Liver (tissue), 8 donors: ENCODE measurements at regions not wholly inside any gene's neighbourhood (a gene's known extent, or its start where the extent isn't known, plus 50 kb on each side); places are given as distances from the start of the nearest gene placed in this dataset.

Experiments
- DNase-seq: peaks from one replicate; pipeline ENCODE4 v3.0.0-alpha.2; 2017; ENCODE audit warnings: low spot score
- H3K27ac ChIP-seq, 2 donors: one replicate each; pipeline ENCODE4 v1.7.0; 2013; ENCODE audit warnings: inconsistent platforms in 2 of 2, low read length in 2 of 2, control low read depth in 1 of 2, low read depth in 1 of 2, mild to moderate bottlenecking in 1 of 2
- H3K27me3 ChIP-seq, 4 donors: one replicate each; pipeline versions ENCODE4 v1.6.1 to v1.7.0; 2013; ENCODE audit warnings: low read length in 3 of 4, inconsistent platforms in 1 of 4, mild to moderate bottlenecking in 1 of 4, moderate library complexity in 1 of 4; ENCODE audit not compliant: control insufficient read depth in 4 of 4, insufficient read depth in 4 of 4
- H3K36me3 ChIP-seq, 4 donors: one replicate each; pipeline versions ENCODE4 v1.6.1 to v1.7.0; 2013; ENCODE audit warnings: low read length in 3 of 4, mild to moderate bottlenecking in 3 of 4, low read depth in 1 of 4, moderate library complexity in 1 of 4; ENCODE audit not compliant: control insufficient read depth in 4 of 4, insufficient read depth in 3 of 4
- H3K4me1 ChIP-seq, 4 donors: one replicate each; pipeline versions ENCODE4 v1.6.1 to v1.7.0; 2013; ENCODE audit warnings: low read length in 3 of 4, mild to moderate bottlenecking in 3 of 4, moderate library complexity in 1 of 4; ENCODE audit not compliant: control insufficient read depth in 4 of 4, insufficient read depth in 4 of 4
- H3K4me3 ChIP-seq, 3 donors: one replicate each; pipeline versions ENCODE4 v1.6.1 to v1.7.0; 2013; ENCODE audit warnings: low read length in 3 of 3, control low read depth in 1 of 3, low read depth in 1 of 3, mild to moderate bottlenecking in 1 of 3
- H3K9ac ChIP-seq, 2 donors: one replicate each; pipeline ENCODE4 v1.7.0; 2013; ENCODE audit warnings: low read length in 2 of 2, mild to moderate bottlenecking in 2 of 2, moderate library complexity in 2 of 2, control low read depth in 1 of 2, low read depth in 1 of 2
- H3K9me3 ChIP-seq, 4 donors: one replicate each; pipeline versions ENCODE4 v1.6.1 to v1.7.0; 2013; ENCODE audit warnings: low read length in 3 of 4; ENCODE audit not compliant: control insufficient read depth in 4 of 4
- EGR1 ChIP-seq, 2 donors: IDR thresholded peaks; 2 replicates each; pipeline ENCODE4 v1.6.1; 2016 to 2018; ENCODE audit warnings: antibody characterized with exemption in 2 of 2, low read depth in 2 of 2
- FOXA1 ChIP-seq: IDR thresholded peaks from 2 replicates; pipeline ENCODE4 v1.6.1; 2016; ENCODE audit warnings: antibody characterized with exemption
- FOXA2 ChIP-seq: IDR thresholded peaks from 2 replicates; pipeline ENCODE4 v1.6.1; 2016; ENCODE audit warnings: antibody characterized with exemption
- GABPA ChIP-seq, 2 donors: IDR thresholded peaks in 1 of 2; conservative IDR thresholded peaks in 1 of 2; 2 replicates each; pipeline ENCODE4 v1.6.1; 2016; ENCODE audit warnings: antibody characterized with exemption in 2 of 2, mild to moderate bottlenecking in 1 of 2, moderate library complexity in 1 of 2
- HNF4G ChIP-seq: IDR thresholded peaks from 2 replicates; pipeline ENCODE4 v1.6.1; 2016; ENCODE audit warnings: antibody characterized with exemption
- JUND ChIP-seq, 2 donors: IDR thresholded peaks; 2 replicates each; pipeline ENCODE4 v1.6.1; 2016; ENCODE audit warnings: antibody characterized with exemption in 2 of 2
- RAD21 ChIP-seq, 2 donors: IDR thresholded peaks; 2 replicates each; pipeline ENCODE4 v1.6.1; 2016; ENCODE audit warnings: antibody characterized with exemption in 2 of 2, mild to moderate bottlenecking in 2 of 2
- RXRA ChIP-seq, 2 donors: IDR thresholded peaks; 2 replicates each; pipeline ENCODE4 v1.6.1; 2017 to 2018; ENCODE audit warnings: antibody characterized with exemption in 2 of 2, mild to moderate bottlenecking in 1 of 2
- SP1 ChIP-seq: IDR thresholded peaks from 2 replicates; pipeline ENCODE4 v1.6.1; 2018; ENCODE audit warnings: antibody characterized with exemption, mild to moderate bottlenecking
- TAF1 ChIP-seq: conservative IDR thresholded peaks from 2 replicates; pipeline ENCODE4 v1.6.1; 2016; ENCODE audit warnings: antibody characterized with exemption, mild to moderate bottlenecking
- YY1 ChIP-seq: IDR thresholded peaks from 2 replicates; pipeline ENCODE4 v1.6.1; 2016; ENCODE audit warnings: antibody characterized with exemption, mild to moderate bottlenecking
- WGBS: extraction: QIAGEN DNeasy Blood & Tissue Kit; methylation state at CpG from one replicate; pipeline ENCODE4 v1.1.7; 2013; 5-methylcytosine and 5-hydroxymethylcytosine counted together
- TF ChIP-seq, protein P1 (sequence below): IDR thresholded peaks from 2 replicates; pipeline ENCODE4 v1.6.1; 2016; ENCODE audit warnings: antibody characterized with exemption
- TF ChIP-seq, protein P2 (sequence below): IDR thresholded peaks from 2 replicates; pipeline ENCODE4 v1.6.1; 2016; ENCODE audit warnings: antibody characterized with exemption, mild to moderate bottlenecking
- TF ChIP-seq, protein P3 (sequence below): fragments of 150-350 bp; IDR thresholded peaks from 2 replicates; pipeline ENCODE4 v1.5.1; 2017; ENCODE audit warnings: improper control_type of control experiment, low read depth, low read length; ENCODE audit not compliant: missing input control
- TF ChIP-seq, protein P4 (sequence below): IDR thresholded peaks from 2 replicates; pipeline ENCODE4 v1.6.1; 2016; ENCODE audit warnings: antibody characterized with exemption
- donor health status: healthy.
- donor health status: healthy.
- donor health status: healthy.
- donor health status: healthy.
- donor health status: healthy.

DNA sequence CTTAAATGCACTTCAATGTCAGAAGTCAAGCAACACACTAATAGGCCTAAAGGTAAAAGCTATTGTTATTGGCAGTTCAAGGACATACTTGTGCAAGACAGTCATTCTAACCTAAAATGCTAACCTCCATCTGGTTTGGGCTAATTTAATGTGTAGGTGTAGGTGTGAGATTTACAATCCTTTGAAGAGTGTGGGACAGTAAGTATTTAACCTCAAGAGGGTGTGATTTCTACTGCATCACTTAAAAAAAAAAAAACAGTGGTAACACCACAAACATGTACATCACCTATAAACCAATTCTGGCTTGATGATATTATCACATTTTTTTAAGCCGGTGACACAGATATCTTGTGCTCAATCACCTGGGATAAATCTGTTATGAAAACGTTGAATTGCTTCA is 127.5 kb upstream of the MEF2C start:
- no peak overlapping the region for H3K4me3 ChIP-seq
- no peak for DNase-seq
- TF ChIP-seq, protein P1, sequence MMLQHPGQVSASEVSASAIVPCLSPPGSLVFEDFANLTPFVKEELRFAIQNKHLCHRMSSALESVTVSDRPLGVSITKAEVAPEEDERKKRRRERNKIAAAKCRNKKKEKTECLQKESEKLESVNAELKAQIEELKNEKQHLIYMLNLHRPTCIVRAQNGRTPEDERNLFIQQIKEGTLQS, result no peak
- TF ChIP-seq JUND (IDR thresholded peaks at IDR 0.05) (no peak), SP1 (no peak), FOXA1 (no peak), HNF4G (no peak), RXRA (IDR thresholded peaks at IDR 0.05) (no peak), TAF1 (no peak), FOXA2 (no peak)
- TF ChIP-seq, protein P2, sequence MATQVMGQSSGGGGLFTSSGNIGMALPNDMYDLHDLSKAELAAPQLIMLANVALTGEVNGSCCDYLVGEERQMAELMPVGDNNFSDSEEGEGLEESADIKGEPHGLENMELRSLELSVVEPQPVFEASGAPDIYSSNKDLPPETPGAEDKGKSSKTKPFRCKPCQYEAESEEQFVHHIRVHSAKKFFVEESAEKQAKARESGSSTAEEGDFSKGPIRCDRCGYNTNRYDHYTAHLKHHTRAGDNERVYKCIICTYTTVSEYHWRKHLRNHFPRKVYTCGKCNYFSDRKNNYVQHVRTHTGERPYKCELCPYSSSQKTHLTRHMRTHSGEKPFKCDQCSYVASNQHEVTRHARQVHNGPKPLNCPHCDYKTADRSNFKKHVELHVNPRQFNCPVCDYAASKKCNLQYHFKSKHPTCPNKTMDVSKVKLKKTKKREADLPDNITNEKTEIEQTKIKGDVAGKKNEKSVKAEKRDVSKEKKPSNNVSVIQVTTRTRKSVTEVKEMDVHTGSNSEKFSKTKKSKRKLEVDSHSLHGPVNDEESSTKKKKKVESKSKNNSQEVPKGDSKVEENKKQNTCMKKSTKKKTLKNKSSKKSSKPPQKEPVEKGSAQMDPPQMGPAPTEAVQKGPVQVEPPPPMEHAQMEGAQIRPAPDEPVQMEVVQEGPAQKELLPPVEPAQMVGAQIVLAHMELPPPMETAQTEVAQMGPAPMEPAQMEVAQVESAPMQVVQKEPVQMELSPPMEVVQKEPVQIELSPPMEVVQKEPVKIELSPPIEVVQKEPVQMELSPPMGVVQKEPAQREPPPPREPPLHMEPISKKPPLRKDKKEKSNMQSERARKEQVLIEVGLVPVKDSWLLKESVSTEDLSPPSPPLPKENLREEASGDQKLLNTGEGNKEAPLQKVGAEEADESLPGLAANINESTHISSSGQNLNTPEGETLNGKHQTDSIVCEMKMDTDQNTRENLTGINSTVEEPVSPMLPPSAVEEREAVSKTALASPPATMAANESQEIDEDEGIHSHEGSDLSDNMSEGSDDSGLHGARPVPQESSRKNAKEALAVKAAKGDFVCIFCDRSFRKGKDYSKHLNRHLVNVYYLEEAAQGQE, result no peak
- TF ChIP-seq, protein P3, sequence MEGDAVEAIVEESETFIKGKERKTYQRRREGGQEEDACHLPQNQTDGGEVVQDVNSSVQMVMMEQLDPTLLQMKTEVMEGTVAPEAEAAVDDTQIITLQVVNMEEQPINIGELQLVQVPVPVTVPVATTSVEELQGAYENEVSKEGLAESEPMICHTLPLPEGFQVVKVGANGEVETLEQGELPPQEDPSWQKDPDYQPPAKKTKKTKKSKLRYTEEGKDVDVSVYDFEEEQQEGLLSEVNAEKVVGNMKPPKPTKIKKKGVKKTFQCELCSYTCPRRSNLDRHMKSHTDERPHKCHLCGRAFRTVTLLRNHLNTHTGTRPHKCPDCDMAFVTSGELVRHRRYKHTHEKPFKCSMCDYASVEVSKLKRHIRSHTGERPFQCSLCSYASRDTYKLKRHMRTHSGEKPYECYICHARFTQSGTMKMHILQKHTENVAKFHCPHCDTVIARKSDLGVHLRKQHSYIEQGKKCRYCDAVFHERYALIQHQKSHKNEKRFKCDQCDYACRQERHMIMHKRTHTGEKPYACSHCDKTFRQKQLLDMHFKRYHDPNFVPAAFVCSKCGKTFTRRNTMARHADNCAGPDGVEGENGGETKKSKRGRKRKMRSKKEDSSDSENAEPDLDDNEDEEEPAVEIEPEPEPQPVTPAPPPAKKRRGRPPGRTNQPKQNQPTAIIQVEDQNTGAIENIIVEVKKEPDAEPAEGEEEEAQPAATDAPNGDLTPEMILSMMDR, result no peak
- TF ChIP-seq, protein P4, sequence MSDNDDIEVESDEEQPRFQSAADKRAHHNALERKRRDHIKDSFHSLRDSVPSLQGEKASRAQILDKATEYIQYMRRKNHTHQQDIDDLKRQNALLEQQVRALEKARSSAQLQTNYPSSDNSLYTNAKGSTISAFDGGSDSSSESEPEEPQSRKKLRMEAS, result no peak
- H3K27ac ChIP-seq, result no peak overlapping the region
- no peak overlapping the region for H3K9ac ChIP-seq
- peaks cover 0 to 2% (median 0%) of the 10 kb centered on the region in 4 donors for H3K27me3 ChIP-seq
- H3K4me1 ChIP-seq, result no peaks in the 10 kb centered on the region
- H3K36me3 ChIP-seq, result no peaks in the 10 kb centered on the region
- H3K9me3 ChIP-seq, result no peaks in the 10 kb centered on the region
- WGBS, result 76% methylated on average over 2 of the region's 2 CpGs

DNA sequence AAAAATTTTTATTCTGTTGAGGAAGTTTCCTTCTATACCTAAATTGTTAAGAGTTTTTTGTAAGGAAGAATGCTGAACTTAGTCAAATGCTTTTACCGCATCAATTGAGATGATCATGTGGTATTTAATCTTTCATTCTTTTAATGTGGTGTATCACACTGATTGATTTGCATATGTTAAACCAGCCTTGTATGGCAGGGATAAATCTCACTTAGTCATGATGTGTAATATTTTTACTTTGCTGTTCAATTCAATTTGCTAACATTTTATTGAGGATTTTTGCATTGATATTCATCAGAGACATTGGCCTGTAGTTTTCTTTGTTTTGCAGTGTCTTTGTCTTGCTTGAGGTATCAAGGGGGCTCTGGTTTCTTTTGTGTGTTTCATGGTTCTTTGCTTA is 125.3 kb upstream of the MEF2C start:
- WGBS, result 93% methylated on average over 1 of the region's 1 CpG
- peaks cover 0 to 1% (median 0%) of the 10 kb centered on the region in 4 donors for H3K9me3 ChIP-seq
- H3K4me1 ChIP-seq, result no peaks in the 10 kb centered on the region
- peaks cover 0 to 2% (median 0%) of the 10 kb centered on the region in 4 donors for H3K27me3 ChIP-seq
- TF ChIP-seq JUND (IDR thresholded peaks at IDR 0.05) (no peak), FOXA1 (no peak), EGR1 (IDR thresholded peaks at IDR 0.05; ENCODE audit: low read depth in 2 of 2) (no peak), RXRA (IDR thresholded peaks at IDR 0.05) (no peak), RAD21 (IDR thresholded peaks at IDR 0.05) (no peak), GABPA (IDR thresholded peaks at IDR 0.05 in 1 of 2, conservative IDR thresholded peaks at IDR 0.05 in 1 of 2) (no peak), YY1 (no peak)
- TF ChIP-seq, protein P2, result no peak
- H3K27ac ChIP-seq, result no peak overlapping the region
- DNase-seq, result no peak
- no peak overlapping the region for H3K4me3 ChIP-seq
- H3K36me3 ChIP-seq, result no peaks in the 10 kb centered on the region
- no peak overlapping the region for H3K9ac ChIP-seq
